Renal cortical epithelial cell (primary cell): ENCODE measurements at regions not wholly inside any gene's neighbourhood (a gene's known extent, or its start where the extent isn't known, plus 50 kb on each side); places are given as distances from the start of the nearest gene placed in this dataset.

Source experiments
- DNase-seq: peaks from one replicate; pipeline ENCODE4 v3.0.0-alpha.2; 2011; ENCODE audit warnings: low read depth

GRCh38 chr15:93880358-93880757 lies 351.0 kb upstream of the MCTP2 start:
- DNase-seq = no peak

DNA sequence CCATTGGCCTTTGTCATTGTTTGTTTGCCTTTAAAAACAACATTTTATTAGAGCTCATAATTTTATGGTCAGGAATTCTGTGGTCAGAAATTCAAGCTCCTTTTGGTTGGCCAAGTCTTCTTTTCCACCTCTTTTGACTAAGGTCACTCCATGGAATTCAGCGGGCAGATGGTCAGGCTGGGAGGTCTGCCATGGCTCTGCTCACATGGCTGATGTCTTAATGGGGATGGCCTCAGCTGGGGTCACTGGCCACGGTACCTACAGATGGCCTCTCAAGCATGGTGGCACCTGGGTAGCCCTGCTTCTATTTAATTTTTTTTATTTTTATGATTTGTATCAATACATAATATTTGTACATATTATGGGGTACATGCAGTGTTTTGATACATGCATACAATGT lies 360.8 kb upstream of the MCTP2 start:
- DNase-seq = no peak

DNA sequence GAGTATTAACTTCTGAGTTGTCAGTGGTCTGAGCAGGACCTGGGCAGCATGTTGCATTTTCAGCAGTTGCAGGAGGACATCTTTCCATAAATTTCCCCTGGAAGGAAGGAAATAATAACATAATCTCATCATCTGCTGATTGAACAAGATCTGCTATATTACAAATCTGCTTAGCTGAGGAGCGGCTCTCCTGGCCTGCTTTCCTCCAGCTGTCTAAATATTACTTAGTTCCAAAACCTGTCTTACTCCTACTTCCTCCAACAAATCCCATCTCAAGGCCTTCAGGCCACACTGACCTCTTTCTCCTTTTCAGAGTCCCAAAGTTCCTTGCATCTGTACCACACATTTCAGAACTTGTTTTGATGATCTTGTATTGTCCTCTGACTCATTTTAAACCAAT lies 364.4 kb upstream of the MCTP2 start:
- no peak for DNase-seq

- no peak for DNase-seq
Measured at GRCh38 chr15:93866476-93866875, 364.9 kb upstream of the MCTP2 start.

- no peak for DNase-seq
Measured at GRCh38 chr15:93865586-93865985, 365.8 kb upstream of the MCTP2 start.

DNA sequence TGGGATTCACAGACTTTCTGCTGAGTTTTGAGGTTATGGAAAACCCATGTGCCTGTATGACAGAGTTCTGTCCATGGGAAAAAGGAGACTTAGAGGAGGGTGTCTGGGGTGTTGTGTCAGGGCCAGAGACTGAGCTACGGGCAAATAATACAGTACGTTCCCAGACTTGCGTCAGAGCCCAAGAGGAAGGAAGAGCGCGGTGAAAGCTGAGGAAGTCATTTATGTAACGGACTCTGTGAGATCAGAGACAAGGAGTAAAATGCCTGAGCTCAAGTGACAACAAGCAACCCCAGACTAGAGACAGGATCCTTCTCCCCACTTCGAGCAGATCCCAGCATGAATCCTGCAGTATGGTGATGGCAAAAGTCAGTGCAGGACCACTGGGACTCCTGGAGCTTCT lies 368.6 kb upstream of the MCTP2 start:
- DNase-seq = no peak

DNA sequence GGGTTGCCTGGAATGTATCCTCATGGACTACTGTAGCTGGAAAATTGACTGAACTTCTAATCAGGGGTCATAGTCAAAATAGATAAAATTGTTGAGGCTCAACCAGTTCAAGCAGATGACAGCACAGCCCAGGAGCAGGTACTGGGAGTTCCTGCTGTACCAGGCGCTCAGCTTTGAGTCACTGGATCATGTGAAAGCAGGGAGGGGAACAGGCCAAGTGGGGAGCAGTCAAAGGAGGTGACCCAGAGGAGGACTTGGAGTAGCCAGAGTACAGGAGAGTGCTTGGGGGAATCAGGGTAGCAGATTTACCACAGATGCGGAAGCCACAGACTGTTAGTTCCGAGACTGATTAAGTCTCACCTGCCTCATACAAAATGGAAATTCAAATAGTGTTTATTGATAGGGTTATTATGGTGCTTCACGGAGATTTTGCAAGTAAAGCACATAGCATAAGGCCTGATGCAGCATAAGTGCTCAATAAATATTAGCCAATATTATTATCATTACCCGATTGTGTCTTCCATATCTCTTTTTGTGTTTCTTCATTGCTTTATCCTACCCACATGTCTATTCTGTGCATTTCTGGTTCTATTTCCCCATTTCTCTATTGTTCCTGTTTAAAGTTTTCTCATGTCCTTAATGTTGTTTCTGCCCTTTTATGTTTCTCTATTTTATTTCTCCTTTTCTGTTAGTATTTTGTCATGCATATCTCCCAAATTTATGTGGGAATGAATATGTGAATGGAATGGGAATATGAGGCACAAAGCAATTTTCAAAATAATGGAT lies 369.2 kb upstream of the MCTP2 start:
- DNase-seq = no peak

- DNase-seq = no peak
Measured at GRCh38 chr15:93861413-93861812, 369.9 kb upstream of the MCTP2 start.

GRCh38 chr15:93860701-93861100 lies 370.7 kb upstream of the MCTP2 start:
- DNase-seq = no peak

DNA sequence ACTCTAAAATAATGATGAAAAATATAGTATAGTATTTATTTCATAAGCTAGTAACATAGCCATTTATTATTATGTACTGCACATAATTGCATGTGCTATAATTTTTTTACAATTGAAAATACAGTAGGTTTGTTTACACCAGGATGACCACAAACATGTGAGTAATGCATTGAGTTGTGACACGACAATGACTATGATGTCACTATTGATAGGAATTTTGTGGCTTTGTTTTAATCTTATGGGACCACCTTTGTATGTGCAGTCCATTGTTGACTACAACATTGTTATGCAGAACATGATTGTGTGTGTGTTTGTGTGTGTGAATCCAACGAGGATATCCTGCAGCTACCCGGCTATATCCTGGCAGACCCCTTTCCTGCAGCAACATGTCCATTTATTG lies 372.2 kb upstream of the MCTP2 start:
- no peak for DNase-seq

DNA sequence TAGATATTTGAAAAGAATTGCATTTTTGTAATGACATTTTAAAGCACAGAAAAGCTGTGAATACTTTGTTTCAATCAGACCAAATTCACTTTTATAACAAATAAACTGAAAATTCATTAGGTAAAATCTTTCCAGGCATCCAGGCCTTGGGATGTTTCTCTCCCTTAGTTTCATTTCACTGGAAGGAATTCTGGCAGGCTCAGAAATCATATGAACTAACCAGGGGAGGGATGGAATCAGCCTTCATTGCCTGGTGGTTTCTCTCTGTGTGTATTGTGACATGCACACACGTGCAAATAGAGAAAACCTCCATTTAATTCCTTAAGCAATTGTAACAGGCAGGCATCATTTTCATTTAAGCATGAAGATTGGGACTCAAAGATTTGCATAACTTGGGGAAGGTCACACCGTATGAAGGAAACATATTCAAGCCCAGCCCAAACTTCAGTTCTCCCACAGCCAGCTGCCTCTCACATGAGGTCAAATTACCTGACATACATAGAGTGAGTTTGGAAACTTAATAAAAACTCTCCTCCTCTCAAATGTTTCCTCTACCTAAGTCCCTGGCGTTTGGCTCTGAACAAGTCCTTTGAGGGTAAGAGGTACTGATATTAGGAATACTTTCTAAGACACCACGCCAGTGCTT lies 376.1 kb upstream of the MCTP2 start:
- DNase-seq = no peak

DNA sequence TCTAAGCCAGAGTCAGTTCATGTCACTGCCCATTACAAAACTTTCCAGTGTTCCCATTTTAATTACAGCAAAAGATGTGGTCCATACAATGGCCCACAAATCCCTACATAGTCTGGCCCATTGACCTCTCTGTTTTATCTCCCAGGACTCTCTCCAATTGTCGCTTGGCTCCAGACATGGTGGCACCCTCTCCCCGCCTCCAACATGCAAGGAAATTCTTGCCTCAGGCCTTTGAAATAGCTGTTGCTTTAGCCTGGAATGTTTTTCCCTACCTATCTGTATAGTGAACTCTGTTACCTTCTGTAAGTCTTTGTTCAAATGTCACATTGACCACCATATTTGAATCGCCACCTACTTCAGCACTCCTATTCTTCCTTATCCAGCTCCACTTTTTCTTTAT lies 377.3 kb upstream of the MCTP2 start:
- no peak for DNase-seq

- no peak for DNase-seq
Measured at GRCh38 chr15:93852761-93853160, 378.6 kb upstream of the MCTP2 start.

GRCh38 chr15:93848490-93848889 lies 382.9 kb upstream of the MCTP2 start:
- DNase-seq = no peak

DNA sequence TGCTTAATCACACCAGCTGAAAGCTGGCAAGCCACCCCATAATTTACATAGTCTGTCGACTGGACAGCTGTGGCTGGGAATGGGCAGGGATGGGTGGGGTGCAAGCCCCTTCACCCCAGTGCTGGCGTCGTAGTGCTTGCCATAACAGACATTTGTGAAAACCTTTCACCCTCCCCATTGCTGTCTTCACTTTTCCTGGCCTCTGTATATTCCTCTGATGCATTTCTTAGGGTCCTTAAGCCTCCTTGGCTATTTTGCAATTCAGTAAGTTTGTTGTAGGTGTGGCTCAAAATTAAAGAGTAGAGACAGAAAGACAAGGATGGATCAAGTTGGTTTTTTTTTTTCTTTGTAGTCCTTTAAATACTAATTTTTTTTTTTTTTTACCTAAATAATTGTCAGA lies 383.3 kb upstream of the MCTP2 start:
- DNase-seq = no peak

- no peak for DNase-seq
Measured at GRCh38 chr15:93846148-93846547, 385.2 kb upstream of the MCTP2 start.

GRCh38 chr15:93837450-93837849 lies 393.9 kb upstream of the MCTP2 start:
- no peak for DNase-seq

DNA sequence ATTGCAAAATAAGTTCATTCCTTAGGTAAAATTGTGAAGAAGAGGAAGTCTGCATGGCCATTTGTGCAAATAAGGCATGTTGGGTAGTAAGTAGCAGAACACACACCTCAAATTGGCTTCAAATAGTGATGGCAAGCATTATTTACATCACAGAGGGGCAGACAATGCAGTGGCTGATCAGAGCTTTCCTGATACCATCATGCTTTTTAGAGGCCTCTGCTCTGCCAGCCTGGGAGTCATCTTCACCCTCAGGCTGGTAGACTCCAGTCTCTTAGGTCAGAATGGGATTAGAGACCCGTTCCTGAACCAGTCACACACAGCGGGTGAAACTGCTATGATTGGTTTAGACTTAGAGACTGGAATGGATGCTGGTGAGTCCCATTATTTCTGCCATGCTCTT lies 396.0 kb upstream of the MCTP2 start:
- no peak for DNase-seq

DNA sequence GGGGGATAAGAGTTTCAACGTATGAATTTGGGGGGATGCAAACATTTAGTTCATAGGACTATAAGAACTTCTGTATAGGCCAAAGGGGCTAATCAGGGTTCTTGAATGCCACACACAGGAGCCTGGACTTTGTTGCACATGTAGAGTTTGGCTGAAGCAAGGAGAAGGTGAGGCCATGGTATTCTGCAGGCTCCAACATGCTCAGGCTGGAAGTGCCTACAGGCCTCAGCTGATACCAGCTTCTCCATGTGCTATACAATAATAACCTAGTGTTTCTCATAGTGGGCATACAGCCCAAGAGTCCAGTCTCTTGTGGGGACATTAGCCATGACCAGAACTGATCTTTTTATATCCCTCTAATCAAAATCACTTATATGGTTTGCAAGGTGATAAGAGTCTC lies 399.7 kb upstream of the MCTP2 start:
- DNase-seq = no peak

DNA sequence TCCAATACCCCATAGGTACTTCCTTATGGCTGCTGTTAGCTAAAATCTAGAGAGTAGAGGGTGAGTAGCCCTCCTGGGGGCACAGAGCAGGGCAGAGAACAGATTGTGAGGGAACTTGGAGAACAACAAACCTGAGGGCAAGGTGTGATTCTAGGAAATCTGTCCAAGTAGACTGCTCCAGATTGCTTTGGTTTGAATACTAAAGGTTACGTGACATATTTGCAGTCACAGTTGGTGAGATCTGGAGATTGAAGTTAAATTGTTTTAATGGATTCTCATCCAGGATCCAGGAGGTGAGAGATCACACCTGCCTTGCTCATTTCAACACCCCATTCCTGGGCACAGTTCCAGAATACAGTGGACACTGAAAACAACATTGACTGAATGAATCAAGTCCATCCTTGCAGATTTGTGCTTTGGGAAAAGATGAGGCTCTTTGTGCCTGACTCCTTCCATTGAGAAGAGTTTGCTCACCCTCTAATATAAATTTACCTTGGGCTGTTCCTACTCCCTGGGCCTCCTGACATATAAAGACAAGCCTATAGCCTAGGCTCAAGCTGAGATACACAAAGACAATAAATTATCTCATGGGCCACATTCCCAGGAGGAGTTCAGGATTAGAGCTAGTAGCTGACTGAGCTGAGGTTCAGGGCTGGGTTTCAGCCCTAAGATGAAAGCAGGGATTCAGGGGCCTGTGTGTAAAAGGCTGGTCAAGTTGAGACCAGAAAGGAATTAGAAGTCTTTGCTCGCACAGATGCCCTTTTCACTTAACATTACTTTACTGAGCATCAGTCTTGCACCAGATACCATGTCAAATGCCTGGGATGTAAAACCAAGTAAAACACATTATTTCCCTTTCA lies 400.9 kb upstream of the MCTP2 start:
- no peak for DNase-seq

DNA sequence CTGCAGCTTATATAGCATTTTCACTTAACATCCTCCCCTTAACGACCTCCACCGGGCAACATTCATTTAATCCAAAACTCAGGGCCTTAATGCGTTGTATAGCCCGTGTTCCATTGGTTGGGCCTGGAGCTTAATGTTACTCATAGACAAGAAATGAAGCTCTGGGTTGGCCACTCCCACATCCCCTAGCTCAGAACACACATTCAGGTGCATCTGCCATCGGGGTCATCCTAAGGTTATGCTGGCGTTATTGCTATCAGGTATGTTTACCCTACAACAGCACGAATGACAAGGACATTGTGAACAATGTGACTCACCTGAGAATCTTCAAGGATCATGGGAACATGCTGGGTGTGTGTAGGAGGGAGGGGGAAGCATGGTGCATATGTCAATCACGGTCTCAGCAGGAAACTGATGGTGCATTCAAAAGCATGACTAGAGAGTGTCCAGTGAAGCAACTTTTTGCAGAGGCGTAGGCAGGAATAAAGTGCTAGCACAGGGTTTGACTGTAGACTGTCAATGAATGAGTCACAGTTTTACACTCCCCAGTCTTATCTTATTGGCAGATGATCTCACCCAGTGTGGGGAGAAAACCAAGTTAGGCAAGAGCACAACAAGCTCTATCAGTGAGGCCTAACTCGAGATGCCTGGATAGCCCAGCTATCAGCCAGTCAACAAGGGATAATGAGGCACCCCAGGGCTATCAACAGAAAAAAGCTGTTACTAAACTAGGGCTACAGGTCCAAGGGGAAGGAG lies 402.1 kb upstream of the MCTP2 start:
- peak; percentile 1 for DNase-seq

GRCh38 chr15:93826790-93827189 lies 404.6 kb upstream of the MCTP2 start:
- no peak for DNase-seq
